B cell (primary cell): ENCODE measurements at regions not wholly inside any gene's neighbourhood (a gene's known extent, or its start where the extent isn't known, plus 50 kb on each side); places are given as distances from the start of the nearest gene placed in this dataset.

Source experiments
- ATAC-seq: fragments of 200-7000 bp; cut with Tn5 transposase; one replicate; pipeline ENCODE4 v1.10.0; 2021; ENCODE audit warnings: low read depth, mild to moderate bottlenecking, moderate number of reproducible peaks, moderate library complexity
- CTCF ChIA-PET: fragments of 350-600 bp; sonication (Branson Sonifier 250); formaldehyde crosslinking; loops from one replicate; lab custom pipeline; 2021; ENCODE audit warnings: antibody characterized with exemption, inconsistent platforms; lab: Charles Lee
- POLR2A ChIA-PET: fragments of 350-600 bp; sonication (Branson Sonifier 250); formaldehyde crosslinking; loops from one replicate; lab custom pipeline; 2021; ENCODE audit warnings: antibody characterized with exemption; lab: Charles Lee
- DNase-seq: peaks from one replicate; pipeline ENCODE4 v3.0.0; 2013
- H2AFZ ChIP-seq: 2 replicates; pipeline ENCODE4 v1.6.1; 2012; ENCODE audit warnings: mild to moderate bottlenecking, low read depth, low read length; ENCODE audit not compliant: insufficient read depth, poor library complexity, severe bottlenecking
- H3K27ac ChIP-seq, 2 donors: 1 replicate in 1 of 2; 2 replicates in 1 of 2; pipeline ENCODE4 v1.5.1; 2012 to 2013; ENCODE audit warnings: low read length in 2 of 2, mild to moderate bottlenecking in 2 of 2, moderate library complexity in 1 of 2
- H3K27me3 ChIP-seq, 4 experiments: fragments of 200-600 bp in 1 of 4; sonication (generic) in 1 of 4; replicated peaks in 1 of 4; 1 replicate in 2 of 4; 2 replicates in 2 of 4; pipeline versions ENCODE4 v1.6.1 to v1.7.0; 2013 to 2016; ENCODE audit warnings: low read length in 3 of 4, mild to moderate bottlenecking in 2 of 4, mixed read lengths in 1 of 4, moderate library complexity in 1 of 4; ENCODE audit not compliant: insufficient read depth in 4 of 4, control insufficient read depth in 3 of 4; ENCODE audit errors: control extremely low read depth in 1 of 4
- H3K36me3 ChIP-seq, 2 experiments: replicated peaks in 1 of 2; 1 replicate in 1 of 2; 2 replicates in 1 of 2; pipeline versions ENCODE4 v1.6.1 to v1.7.1; 2013; ENCODE audit warnings: low read length in 1 of 2; ENCODE audit not compliant: insufficient read depth in 2 of 2, control insufficient read depth in 1 of 2; ENCODE audit errors: control extremely low read depth in 1 of 2, extremely low read depth in 1 of 2
- H3K4me1 ChIP-seq, 2 donors: fragments of 200-600 bp in 1 of 2; sonication (generic) in 1 of 2; 1 replicate in 1 of 2; 2 replicates in 1 of 2; pipeline versions ENCODE4 v1.5.1 to v1.6.1; 2013 to 2017; ENCODE audit warnings: low read length in 2 of 2; ENCODE audit not compliant: control insufficient read depth in 2 of 2, insufficient read depth in 2 of 2
- H3K4me2 ChIP-seq: replicated peaks from 2 replicates; pipeline ENCODE3; 2012; ENCODE audit warnings: mild to moderate bottlenecking, low read depth, low read length; ENCODE audit not compliant: poor library complexity, severe bottlenecking
- H3K4me3 ChIP-seq, 5 experiments: fragments of 200-600 bp in 1 of 5; sonication (generic) in 1 of 5; 1 replicate in 3 of 5; 2 replicates in 2 of 5; pipeline versions ENCODE4 v1.5.1 to v1.7.0; 2011 to 2016; ENCODE audit warnings: low read length in 4 of 5, mild to moderate bottlenecking in 4 of 5, low read depth in 2 of 5, control low read depth in 1 of 5, moderate library complexity in 1 of 5; ENCODE audit not compliant: insufficient read depth in 1 of 5; ENCODE audit errors: control extremely low read depth in 1 of 5, extremely low read depth in 1 of 5
- H3K79me2 ChIP-seq: fragments of 200-600 bp; sonication (generic); one replicate; pipeline ENCODE4 v1.6.0; 2016; ENCODE audit warnings: low read length; ENCODE audit not compliant: control insufficient read depth, insufficient read depth
- H3K9ac ChIP-seq: fragments of 200-600 bp; sonication (generic); 2 replicates; pipeline ENCODE4 v1.6.1; 2017; ENCODE audit warnings: mild to moderate bottlenecking, low read length, moderate library complexity
- H3K9me3 ChIP-seq, 3 donors: one replicate each; pipeline versions ENCODE4 v1.6.1 to v1.7.1; 2013; ENCODE audit warnings: low read length in 2 of 3; ENCODE audit not compliant: control insufficient read depth in 2 of 3, insufficient read depth in 1 of 3; ENCODE audit errors: control extremely low read depth in 1 of 3
- H4K20me1 ChIP-seq: 2 replicates; pipeline ENCODE4 v1.6.0; 2012; ENCODE audit warnings: mild to moderate bottlenecking, low read length; ENCODE audit not compliant: insufficient read depth, control insufficient read depth, poor library complexity, severe bottlenecking
- H3K27ac Mint-ChIP-seq: one replicate; pipeline ENCODE4 v1.8.0; 2021; ENCODE audit warnings: mixed read lengths
- H3K27me3 Mint-ChIP-seq: one replicate; pipeline ENCODE4 v1.8.0; 2021; ENCODE audit warnings: mixed read lengths
- H3K4me1 Mint-ChIP-seq: one replicate; pipeline ENCODE4 v1.8.0; 2021; ENCODE audit warnings: mixed read lengths
- H3K4me3 Mint-ChIP-seq: one replicate; pipeline ENCODE4 v1.8.0; 2021; ENCODE audit warnings: mixed read lengths
- H3K9me3 Mint-ChIP-seq: one replicate; pipeline ENCODE4 v1.8.0; 2022; ENCODE audit warnings: mixed read lengths; ENCODE audit not compliant: insufficient read depth
- CTCF ChIP-seq: fragments of 200-600 bp; IDR thresholded peaks from one replicate; pipeline ENCODE4 v1.8.0; 2022; ENCODE audit warnings: antibody characterized with exemption, mild to moderate bottlenecking
- EZH2 ChIP-seq: IDR thresholded peaks from 2 replicates; pipeline ENCODE4 v1.6.1; 2012; ENCODE audit warnings: borderline replicate concordance, low read depth, mild to moderate bottlenecking, moderate library complexity, low read length; ENCODE audit not compliant: insufficient read depth, poor library complexity, severe bottlenecking
- WGBS: methylation state at CpG from one replicate; pipeline ENCODE4 v1.1.5; 2013; ENCODE audit warnings: missing lambda C conversion rate; ENCODE audit not compliant: insufficient coverage; 5-methylcytosine and 5-hydroxymethylcytosine counted together
- intact Hi-C: fragments of 100-400 bp; cut with micrococcal nuclease; formaldehyde crosslinking; loops from one replicate; pipeline ENCODE4 v1.10.0; 2022

GRCh38 chr4:117466388-117466787 is 381.0 kb upstream of the TRAM1L1 start:
- no peak overlapping the region for H3K9ac ChIP-seq
- no peak overlapping the region for H2AFZ ChIP-seq
- H3K4me1 Mint-ChIP-seq, result no peaks in the 10 kb centered on the region
- H3K4me3 Mint-ChIP-seq, result no peak overlapping the region
- no peak for ATAC-seq
- no peak overlapping the region for H3K27ac ChIP-seq
- intact Hi-C loops, result no loop called here
- ChIA-PET CTCF (no interaction called here), POLR2A (no interaction called here)
- no peaks in the 10 kb centered on the region for H3K27me3 ChIP-seq
- H3K4me1 ChIP-seq, result no peaks in the 10 kb centered on the region
- 100% methylated on average over 4 of the region's 5 CpGs for WGBS
- no peaks in the 10 kb centered on the region for H3K79me2 ChIP-seq
- no peaks in the 10 kb centered on the region for H3K36me3 ChIP-seq
- no peak overlapping the region for H3K27ac Mint-ChIP-seq
- H3K9me3 Mint-ChIP-seq, result no peaks in the 10 kb centered on the region
- H3K4me3 ChIP-seq, result no peak overlapping the region
- H3K9me3 ChIP-seq, result no peaks in the 10 kb centered on the region
- no peaks in the 10 kb centered on the region for H3K27me3 Mint-ChIP-seq
- no peak overlapping the region for H3K4me2 ChIP-seq
- H4K20me1 ChIP-seq, result no peaks in the 10 kb centered on the region
- no peak for DNase-seq
- TF ChIP-seq CTCF (no peak), EZH2 (no peak)

GRCh38 chr4:117467404-117467803 is 382.0 kb upstream of the TRAM1L1 start:
- intact Hi-C loops, result no loop called here
- no CpG with 5 or more reads among the region's 2 CpGs for WGBS
- H3K27ac Mint-ChIP-seq, result no peak overlapping the region

More at GRCh38 chr4:117467404-117467803, 382.0 kb upstream of the TRAM1L1 start:
- H3K4me3 Mint-ChIP-seq, result no peak overlapping the region
- ATAC-seq (no peak), DNase-seq (no peak)
- Histone ChIP-seq H3K9ac (no peak overlapping the region), H3K27ac (no peak overlapping the region), H3K36me3 (no peaks in the 10 kb centered on the region), H3K27me3 (no peaks in the 10 kb centered on the region), H4K20me1 (no peaks in the 10 kb centered on the region), H3K4me3 (no peak overlapping the region), H2AFZ (no peak overlapping the region), H3K4me2 (no peak overlapping the region), H3K4me1 (no peaks in the 10 kb centered on the region), H3K79me2 (no peaks in the 10 kb centered on the region), H3K9me3 (peaks cover 0 to 1% (median 0%) of the 10 kb centered on the region in 3 donors)
- CTCF ChIA-PET, result no interaction called here
- POLR2A ChIA-PET, result no interaction called here
- TF ChIP-seq CTCF (no peak), EZH2 (no peak)
- H3K4me1 Mint-ChIP-seq, result no peaks in the 10 kb centered on the region
- H3K9me3 Mint-ChIP-seq, result no peaks in the 10 kb centered on the region
- no peaks in the 10 kb centered on the region for H3K27me3 Mint-ChIP-seq
